ENCODE measurements at regions not wholly inside any gene's neighbourhood (a gene's known extent, or its start where the extent isn't known, plus 50 kb on each side); places are given as distances from the start of the nearest gene placed in this dataset.

DNA sequence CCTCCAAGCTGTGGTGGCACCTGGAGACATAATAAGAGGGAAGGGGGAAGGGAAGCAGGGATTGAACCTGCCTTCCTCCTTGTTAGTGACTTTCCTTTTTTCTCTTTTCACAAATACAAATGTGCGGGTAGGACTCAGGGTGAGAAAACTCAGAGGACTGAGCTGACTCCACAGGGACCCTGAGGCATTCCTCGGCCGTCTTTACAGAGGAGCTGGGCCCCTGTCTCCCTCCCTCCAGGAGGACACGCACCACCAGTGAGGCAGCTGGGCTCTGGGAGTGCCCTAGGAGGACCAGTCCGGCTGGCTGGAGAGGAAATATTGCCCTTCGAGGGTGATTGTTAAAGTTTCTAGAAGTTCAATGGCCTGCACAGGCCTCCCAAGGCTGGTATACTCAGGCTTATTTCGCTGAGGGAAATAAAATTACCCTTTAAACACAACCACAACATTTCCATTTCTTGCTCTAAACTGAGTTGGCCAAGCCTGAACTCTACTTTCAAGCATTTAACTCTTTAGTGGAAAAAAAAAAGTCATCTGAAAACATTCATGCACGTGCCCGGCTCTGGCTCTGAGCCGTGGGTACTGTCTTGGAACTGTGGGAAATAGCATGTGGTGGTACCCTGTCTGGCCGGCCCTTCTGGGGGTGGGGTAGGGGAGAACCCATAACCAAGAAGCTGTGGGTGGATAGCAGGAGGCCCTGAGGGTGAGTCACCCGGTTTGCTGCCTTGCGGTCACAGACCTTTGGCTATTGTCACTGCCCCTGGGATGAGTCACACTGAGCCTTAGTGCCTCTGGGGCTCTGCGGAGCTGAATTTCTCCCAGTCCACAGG, 116.0 kb downstream of the COPS8 start:
- Histone ChIP-seq H3K36me3 (no peaks in the 10 kb centered on the region), H3K4me3 (no peak overlapping the region), H3K9me3 (no peaks in the 10 kb centered on the region), H3K27ac (peak overlapping the region in 1 of 5 donors; percentile 57), H3K27me3 (no peaks in the 10 kb centered on the region), H3K4me1 (peaks cover 0 to 30% (median 16%) of the 10 kb centered on the region in 4 donors)
- 51 to 61% (median 54%) methylated on average over 14 of the region's 14 CpGs for WGBS, 5 donors
- no peak for TF ChIP-seq POLR2A (IDR thresholded peaks at IDR 0.05)
- TF ChIP-seq POLR2AphosphoS5 (IDR thresholded peaks at IDR 0.05) = no peak
- TF ChIP-seq EP300 (IDR thresholded peaks at IDR 0.05) = no peak
- TF ChIP-seq, protein P1, sequence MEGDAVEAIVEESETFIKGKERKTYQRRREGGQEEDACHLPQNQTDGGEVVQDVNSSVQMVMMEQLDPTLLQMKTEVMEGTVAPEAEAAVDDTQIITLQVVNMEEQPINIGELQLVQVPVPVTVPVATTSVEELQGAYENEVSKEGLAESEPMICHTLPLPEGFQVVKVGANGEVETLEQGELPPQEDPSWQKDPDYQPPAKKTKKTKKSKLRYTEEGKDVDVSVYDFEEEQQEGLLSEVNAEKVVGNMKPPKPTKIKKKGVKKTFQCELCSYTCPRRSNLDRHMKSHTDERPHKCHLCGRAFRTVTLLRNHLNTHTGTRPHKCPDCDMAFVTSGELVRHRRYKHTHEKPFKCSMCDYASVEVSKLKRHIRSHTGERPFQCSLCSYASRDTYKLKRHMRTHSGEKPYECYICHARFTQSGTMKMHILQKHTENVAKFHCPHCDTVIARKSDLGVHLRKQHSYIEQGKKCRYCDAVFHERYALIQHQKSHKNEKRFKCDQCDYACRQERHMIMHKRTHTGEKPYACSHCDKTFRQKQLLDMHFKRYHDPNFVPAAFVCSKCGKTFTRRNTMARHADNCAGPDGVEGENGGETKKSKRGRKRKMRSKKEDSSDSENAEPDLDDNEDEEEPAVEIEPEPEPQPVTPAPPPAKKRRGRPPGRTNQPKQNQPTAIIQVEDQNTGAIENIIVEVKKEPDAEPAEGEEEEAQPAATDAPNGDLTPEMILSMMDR (IDR thresholded peaks at IDR 0.05) = no peak
- intact Hi-C loops (cut with DNase I; ENCODE audit: low total_unique reads) = no loop called here
- peak in 1 of 2 donors; percentile 25 for DNase-seq

DNA sequence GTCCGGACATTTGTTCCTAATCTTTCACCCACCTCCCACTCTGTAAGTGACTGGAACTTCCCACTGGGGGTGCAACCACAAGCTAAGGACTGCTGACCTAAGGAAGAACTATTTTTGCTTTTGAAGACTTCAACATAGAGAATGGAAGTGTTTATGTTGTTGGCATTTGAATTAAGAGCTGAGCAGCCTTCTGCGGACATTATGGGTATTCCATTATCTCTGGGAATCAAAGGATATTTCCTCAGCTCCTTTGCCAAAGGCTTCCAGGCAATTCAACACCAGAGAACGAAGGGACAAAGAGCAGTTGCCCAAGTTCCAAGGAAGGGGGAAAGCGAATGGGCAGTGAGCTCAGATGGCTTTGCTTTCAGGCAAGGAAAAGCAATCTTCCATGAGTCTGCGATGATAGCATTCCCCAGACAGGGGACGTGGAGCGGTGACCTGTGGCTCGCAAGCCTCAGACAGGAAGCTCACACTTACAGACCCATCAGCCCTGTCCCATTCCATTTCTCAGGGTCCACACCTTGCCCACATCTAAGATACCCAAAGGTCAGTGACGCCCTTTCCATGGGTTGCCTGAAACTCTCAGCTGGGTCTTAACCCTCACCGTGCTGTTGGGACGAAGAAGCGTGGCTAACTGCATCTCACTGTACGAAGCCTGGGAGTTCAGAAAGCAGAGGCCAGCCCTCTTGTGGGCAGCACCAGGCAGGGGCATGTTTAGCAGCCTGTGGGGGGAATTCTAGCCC, 116.8 kb downstream of the COPS8 start:
- 81 to 88% (median 87%) methylated on average over 10 to 13 of the region's 13 CpGs for WGBS, 5 donors

DNA sequence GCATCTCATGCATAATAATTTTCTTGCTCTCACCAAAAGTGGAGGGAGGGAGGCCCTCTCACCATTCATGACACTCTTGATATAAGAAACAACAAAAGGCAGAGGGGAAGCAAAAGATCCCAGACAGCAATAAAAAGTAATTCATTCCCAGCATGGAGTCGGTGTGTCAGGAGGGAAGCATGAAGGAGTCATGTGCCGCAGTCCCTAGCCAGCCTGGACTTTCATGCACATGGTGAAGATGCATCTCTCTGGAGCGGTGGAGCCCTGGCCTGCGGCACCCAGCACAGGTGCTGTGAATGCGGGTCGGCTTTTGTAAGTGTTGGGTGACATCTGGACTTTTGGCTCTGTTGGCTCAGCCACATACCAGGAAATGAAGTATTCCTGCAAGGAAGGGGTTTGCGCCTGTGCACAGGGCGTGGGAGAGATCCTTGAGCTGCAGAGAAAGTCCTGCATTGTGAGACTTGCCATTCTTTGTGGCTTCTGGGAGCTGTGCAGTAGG, 119.4 kb downstream of the COPS8 start:
- TF ChIP-seq, protein P1 (IDR thresholded peaks at IDR 0.05) = no peak
- TF ChIP-seq EP300 (IDR thresholded peaks at IDR 0.05) (no peak), POLR2AphosphoS5 (IDR thresholded peaks at IDR 0.05) (no peak), POLR2A (IDR thresholded peaks at IDR 0.05) (no peak)
- H3K4me1 ChIP-seq = peaks cover 0 to 19% (median 9%) of the 10 kb centered on the region in 4 donors
- no peaks in the 10 kb centered on the region for H3K27me3 ChIP-seq
- no peak overlapping the region for H3K4me3 ChIP-seq
- H3K36me3 ChIP-seq = no peaks in the 10 kb centered on the region
- no peak for DNase-seq
- H3K27ac ChIP-seq = no peak overlapping the region
- no peaks in the 10 kb centered on the region for H3K9me3 ChIP-seq
- WGBS, 5 donors = 73 to 85% (median 83%) methylated on average over 8 of the region's 8 CpGs
- intact Hi-C loops (cut with DNase I; ENCODE audit: low total_unique reads) = no loop called here

More for the DNA sequence above, 116.8 kb downstream of the COPS8 start:
- Histone ChIP-seq H3K27ac (peak overlapping the region in 1 of 5 donors; percentile 57), H3K4me1 (peaks cover 0 to 25% (median 14%) of the 10 kb centered on the region in 4 donors), H3K27me3 (no peaks in the 10 kb centered on the region), H3K4me3 (no peak overlapping the region), H3K9me3 (no peaks in the 10 kb centered on the region), H3K36me3 (no peaks in the 10 kb centered on the region)
- no peak for TF ChIP-seq POLR2AphosphoS5 (IDR thresholded peaks at IDR 0.05)
- TF ChIP-seq, protein P1 (IDR thresholded peaks at IDR 0.05) = no peak
- TF ChIP-seq EP300 (IDR thresholded peaks at IDR 0.05) = no peak
- no peak for TF ChIP-seq POLR2A (IDR thresholded peaks at IDR 0.05)
- DNase-seq = peak in 1 of 2 donors; percentile 8
- intact Hi-C loops (cut with DNase I; ENCODE audit: low total_unique reads) = no loop called here

DNA sequence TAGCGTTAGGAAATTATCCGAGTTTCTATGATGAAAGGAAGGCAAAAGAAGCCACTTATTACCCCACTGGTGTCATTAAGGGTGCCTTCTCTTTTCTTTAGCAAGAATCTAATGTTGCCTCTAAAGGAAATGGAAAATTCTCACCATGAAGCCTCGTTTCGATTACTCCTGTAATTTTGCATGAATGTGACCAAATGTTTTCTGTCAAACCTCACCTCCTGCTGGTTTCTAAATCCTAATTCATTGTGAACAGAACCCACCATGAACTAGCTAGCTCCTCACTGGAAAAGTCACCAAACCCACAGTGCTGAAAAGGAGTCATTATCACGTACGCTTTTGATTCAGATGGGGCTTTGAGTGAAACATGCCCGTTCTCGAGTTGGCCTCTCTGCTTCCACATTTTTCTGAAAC, 119.9 kb downstream of the COPS8 start:
- Histone ChIP-seq H3K27me3 (no peaks in the 10 kb centered on the region), H3K4me1 (peaks cover 0 to 19% (median 9%) of the 10 kb centered on the region in 4 donors), H3K9me3 (no peaks in the 10 kb centered on the region), H3K27ac (no peak overlapping the region), H3K4me3 (no peak overlapping the region), H3K36me3 (no peaks in the 10 kb centered on the region)
- no peak for DNase-seq
- TF ChIP-seq, protein P1 (IDR thresholded peaks at IDR 0.05) = no peak
- TF ChIP-seq EP300 (IDR thresholded peaks at IDR 0.05) (no peak), POLR2A (IDR thresholded peaks at IDR 0.05) (no peak), POLR2AphosphoS5 (IDR thresholded peaks at IDR 0.05) (no peak)
- intact Hi-C loops (cut with DNase I; ENCODE audit: low total_unique reads) = no loop called here
- WGBS, 5 donors = 66 to 78% (median 68%) methylated on average over 8 of the region's 8 CpGs

Measured in stomach (tissue), 8 donors.